HL-60 (cell line): ENCODE measurements at regions not wholly inside any gene's neighbourhood (a gene's known extent, or its start where the extent isn't known, plus 50 kb on each side); places are given as distances from the start of the nearest gene placed in this dataset.

Experiments
- CTCF ChIP-seq: IDR thresholded peaks from one replicate; pipeline ENCODE4 v1.5.1; 2011; ENCODE audit warnings: low read length, control low read depth, inconsistent platforms; ENCODE audit not compliant: insufficient read depth
- GABPA ChIP-seq: IDR thresholded peaks from 2 replicates; pipeline ENCODE4 v1.6.1; 2012; ENCODE audit warnings: low read depth
- POLR2AphosphoS5 ChIP-seq: IDR thresholded peaks from 2 replicates; pipeline ENCODE4 v1.6.1; 2012; ENCODE audit warnings: low read depth
- SPI1 ChIP-seq: IDR thresholded peaks from 2 replicates; pipeline ENCODE4 v1.6.1; 2012; ENCODE audit warnings: low read depth, mild to moderate bottlenecking, borderline replicate concordance

- no peak for TF ChIP-seq POLR2AphosphoS5
- TF ChIP-seq CTCF, result no peak
- TF ChIP-seq SPI1, result no peak
- TF ChIP-seq GABPA, result no peak
Measured at GRCh38 chr6:145305670-145306069, 429.6 kb downstream of the EPM2A start.
